PFSK-1 (cell line): ENCODE measurements at regions not wholly inside any gene's neighbourhood (a gene's known extent, or its start where the extent isn't known, plus 50 kb on each side); places are given as distances from the start of the nearest gene placed in this dataset.

Source experiments
- POLR2AphosphoS5 ChIP-seq: IDR thresholded peaks from 2 replicates; pipeline ENCODE4 v1.6.1; 2012; ENCODE audit warnings: low read depth, mild to moderate bottlenecking, control low read depth, low read length, moderate library complexity
- REST ChIP-seq, 2 experiments: IDR thresholded peaks; 2 replicates each; pipeline versions ENCODE4 v1.6.1 to v1.8.0; 2011 to 2012; ENCODE audit warnings: low read depth in 2 of 2, low read length in 2 of 2, control low read depth in 1 of 2, inconsistent platforms in 1 of 2, mild to moderate bottlenecking in 1 of 2, moderate library complexity in 1 of 2; ENCODE audit not compliant: insufficient read depth in 1 of 2
- SIN3A ChIP-seq: IDR thresholded peaks from 2 replicates; pipeline ENCODE4 v1.6.1; 2012; ENCODE audit warnings: mild to moderate bottlenecking, low read length, moderate library complexity, borderline replicate concordance; ENCODE audit not compliant: insufficient read depth
- TAF1 ChIP-seq: IDR thresholded peaks from 2 replicates; pipeline ENCODE4 v1.6.1; 2012; ENCODE audit warnings: low read length, control low read depth, borderline replicate concordance; ENCODE audit not compliant: insufficient read depth

- TF ChIP-seq SIN3A, result no peak
- TF ChIP-seq POLR2AphosphoS5, result no peak
- TF ChIP-seq REST (IDR thresholded peaks at IDR 0.05; ENCODE audit: insufficient read depth in 1 of 2, low read depth in 2 of 2, low read length in 2 of 2), result no peak
- TF ChIP-seq TAF1, result no peak
Measured at GRCh38 chr10:94281654-94282053, 81.1 kb downstream of the NOC3L start.
